ENCODE measurements at regions not wholly inside any gene's neighbourhood (a gene's known extent, or its start where the extent isn't known, plus 50 kb on each side); places are given as distances from the start of the nearest gene placed in this dataset.
"Not testable (repeated sequence)": the region's sequence is repeated elsewhere in the genome, so short reads cannot be mapped to it uniquely, and the experiment has no call there.

DNA sequence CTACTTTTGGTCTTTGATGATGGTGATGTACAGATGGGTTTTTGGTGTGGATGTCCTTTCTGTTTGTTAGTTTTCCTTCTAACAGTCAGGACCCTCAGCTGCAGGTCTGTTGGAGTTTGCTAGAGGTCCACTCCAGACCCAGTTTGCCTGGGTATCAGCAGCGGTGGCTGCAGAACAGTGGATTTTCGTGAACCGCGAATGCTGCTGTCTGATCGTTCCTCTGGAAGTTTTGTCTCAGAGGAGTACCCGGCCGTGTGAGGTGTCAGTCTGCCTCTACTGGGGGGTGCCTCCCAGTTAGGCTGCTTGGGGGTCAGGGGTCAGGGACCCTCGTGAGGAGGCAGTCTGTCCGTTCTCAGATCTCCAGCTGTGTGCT, 56.6 kb upstream of the TNFAIP8 start:
- not testable (repeated sequence) for DNase-seq (ENCODE audit: extremely low read depth, low read depth)

- not testable (repeated sequence) for DNase-seq (ENCODE audit: extremely low read depth, low read depth)
Observed at GRCh38 chr5:119299615-119300310, 56.1 kb upstream of the TNFAIP8 start.

GRCh38 chr5:119300311-119300670, 55.5 kb upstream of the TNFAIP8 start:
- DNase-seq (ENCODE audit: extremely low read depth, low read depth) = no peak
- TF ChIP-seq, protein P1, sequence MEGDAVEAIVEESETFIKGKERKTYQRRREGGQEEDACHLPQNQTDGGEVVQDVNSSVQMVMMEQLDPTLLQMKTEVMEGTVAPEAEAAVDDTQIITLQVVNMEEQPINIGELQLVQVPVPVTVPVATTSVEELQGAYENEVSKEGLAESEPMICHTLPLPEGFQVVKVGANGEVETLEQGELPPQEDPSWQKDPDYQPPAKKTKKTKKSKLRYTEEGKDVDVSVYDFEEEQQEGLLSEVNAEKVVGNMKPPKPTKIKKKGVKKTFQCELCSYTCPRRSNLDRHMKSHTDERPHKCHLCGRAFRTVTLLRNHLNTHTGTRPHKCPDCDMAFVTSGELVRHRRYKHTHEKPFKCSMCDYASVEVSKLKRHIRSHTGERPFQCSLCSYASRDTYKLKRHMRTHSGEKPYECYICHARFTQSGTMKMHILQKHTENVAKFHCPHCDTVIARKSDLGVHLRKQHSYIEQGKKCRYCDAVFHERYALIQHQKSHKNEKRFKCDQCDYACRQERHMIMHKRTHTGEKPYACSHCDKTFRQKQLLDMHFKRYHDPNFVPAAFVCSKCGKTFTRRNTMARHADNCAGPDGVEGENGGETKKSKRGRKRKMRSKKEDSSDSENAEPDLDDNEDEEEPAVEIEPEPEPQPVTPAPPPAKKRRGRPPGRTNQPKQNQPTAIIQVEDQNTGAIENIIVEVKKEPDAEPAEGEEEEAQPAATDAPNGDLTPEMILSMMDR (IDR thresholded peaks at IDR 0.05; ENCODE audit: low read depth, low read length) = no peak

DNA sequence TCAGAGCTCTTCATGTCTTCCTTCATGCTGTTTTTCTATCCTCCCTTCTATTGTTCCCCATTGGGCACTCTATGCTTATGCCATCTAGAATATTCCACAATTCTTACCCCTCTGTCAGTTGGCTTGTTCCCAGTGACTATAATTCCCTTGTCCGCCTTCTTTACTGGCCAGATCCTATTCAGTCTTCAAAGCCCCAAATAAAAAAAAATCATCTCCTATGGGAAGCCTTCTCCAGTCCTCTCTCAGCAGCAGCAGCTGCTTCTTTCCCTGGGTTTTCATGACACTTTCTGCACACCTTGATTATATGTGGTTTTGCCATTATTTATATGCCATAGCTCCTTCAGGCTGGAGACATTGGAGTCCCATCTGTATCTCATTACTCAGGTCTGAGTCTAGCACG, 54.6 kb upstream of the TNFAIP8 start:
- TF ChIP-seq, protein P1 (IDR thresholded peaks at IDR 0.05; ENCODE audit: low read depth, low read length) = no peak
- DNase-seq (ENCODE audit: extremely low read depth, low read depth) = no peak

GRCh38 chr5:119301906-119302305, 53.9 kb upstream of the TNFAIP8 start:
- TF ChIP-seq, protein P1 (IDR thresholded peaks at IDR 0.05; ENCODE audit: low read depth, low read length) = no peak
- DNase-seq (ENCODE audit: extremely low read depth, low read depth) = no peak

DNA sequence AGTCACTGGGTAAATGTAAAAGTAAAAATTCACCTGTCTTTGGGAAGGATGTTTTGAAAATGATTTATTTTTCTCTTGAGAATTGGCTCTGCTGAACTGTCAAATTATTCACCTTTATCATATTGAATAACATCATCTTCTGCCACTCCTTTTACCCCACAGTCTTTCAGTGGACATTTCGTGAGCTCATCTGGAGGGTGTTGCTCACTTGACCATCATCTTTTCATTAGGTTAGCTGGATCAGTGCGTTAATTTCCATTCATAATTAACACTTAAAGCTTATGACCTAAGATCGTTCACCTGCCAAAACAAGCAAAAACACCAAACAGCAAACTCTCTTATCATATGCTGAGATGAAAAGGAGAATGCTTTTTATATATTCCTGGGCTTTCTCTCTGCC, 53.4 kb upstream of the TNFAIP8 start:
- DNase-seq (ENCODE audit: extremely low read depth, low read depth) = no peak
- TF ChIP-seq, protein P1 (IDR thresholded peaks at IDR 0.05; ENCODE audit: low read depth, low read length) = no peak

- TF ChIP-seq, protein P1 (IDR thresholded peaks at IDR 0.05; ENCODE audit: low read depth, low read length) = no peak; the same call in 1 of the 2 replicates
- DNase-seq (ENCODE audit: extremely low read depth, low read depth) = peak; percentile 87
Observed at GRCh38 chr5:119302916-119303897, 52.6 kb upstream of the TNFAIP8 start.

GRCh38 chr5:119304439-119305211, 51.2 kb upstream of the TNFAIP8 start:
- TF ChIP-seq, protein P1 (IDR thresholded peaks at IDR 0.05; ENCODE audit: low read depth, low read length) = no peak
- no peak for DNase-seq (ENCODE audit: extremely low read depth, low read depth)
